ENCODE measurements at regions not wholly inside any gene's neighbourhood (a gene's known extent, or its start where the extent isn't known, plus 50 kb on each side); places are given as distances from the start of the nearest gene placed in this dataset.
"Not testable (repeated sequence)": the region's sequence is repeated elsewhere in the genome, so short reads cannot be mapped to it uniquely, and the experiment has no call there.

DNA sequence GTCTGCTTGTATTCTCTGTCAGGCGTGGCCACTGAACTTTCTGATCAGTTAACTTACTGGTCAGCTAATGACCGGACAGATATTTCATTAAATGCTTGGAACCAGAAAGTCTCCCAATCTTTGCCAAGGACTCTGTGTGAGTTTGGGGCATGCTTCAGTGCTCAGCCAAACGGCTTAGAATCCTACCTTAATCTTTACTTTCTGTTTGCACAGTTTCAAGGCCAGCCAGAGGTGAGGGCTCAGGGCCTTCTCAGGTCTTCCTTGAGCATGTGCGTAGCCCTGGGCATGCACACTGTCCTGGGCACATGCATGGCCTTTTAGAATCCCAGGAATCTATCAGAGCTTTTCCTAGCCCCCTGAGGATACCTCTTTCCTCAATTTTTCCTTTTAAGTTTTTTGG is 230.1 kb downstream of the RAB11FIP4 start:
- Histone ChIP-seq H3K4me3 (no peak overlapping the region), H3K27me3 (no peaks in the 10 kb centered on the region), H3K9me3 (replicated peaks) (peaks cover 6% of the 10 kb centered on the region), H3K27ac (no peak overlapping the region), H3K36me3 (no peaks in the 10 kb centered on the region), H3K4me1 (no peaks in the 10 kb centered on the region)
- DNase-seq: no peak

DNA sequence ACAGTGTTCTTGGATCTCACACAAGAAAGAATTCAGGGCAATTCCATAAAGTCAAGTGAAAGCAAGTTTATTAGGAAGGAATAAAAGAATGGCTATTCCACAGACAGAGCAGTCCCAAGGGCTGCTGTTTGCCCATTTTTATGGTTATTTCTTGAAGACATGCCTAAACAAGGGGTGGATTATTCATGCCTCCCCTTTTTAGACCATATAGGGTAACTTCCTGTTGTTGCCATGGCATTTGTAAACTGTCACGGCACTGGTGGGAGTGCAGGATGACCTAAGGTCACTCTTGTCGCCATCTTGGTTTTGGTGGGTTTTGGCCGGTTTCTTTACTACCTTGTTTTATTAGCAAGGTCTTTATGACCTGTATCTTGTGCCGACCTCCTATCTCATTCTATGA is 219.6 kb downstream of the RAB11FIP4 start:
- H3K9me3 ChIP-seq (replicated peaks); H3K27me3 ChIP-seq; DNase-seq; H3K4me3 ChIP-seq; H3K36me3 ChIP-seq; H3K27ac ChIP-seq; H3K4me1 ChIP-seq: not testable (repeated sequence)

DNA sequence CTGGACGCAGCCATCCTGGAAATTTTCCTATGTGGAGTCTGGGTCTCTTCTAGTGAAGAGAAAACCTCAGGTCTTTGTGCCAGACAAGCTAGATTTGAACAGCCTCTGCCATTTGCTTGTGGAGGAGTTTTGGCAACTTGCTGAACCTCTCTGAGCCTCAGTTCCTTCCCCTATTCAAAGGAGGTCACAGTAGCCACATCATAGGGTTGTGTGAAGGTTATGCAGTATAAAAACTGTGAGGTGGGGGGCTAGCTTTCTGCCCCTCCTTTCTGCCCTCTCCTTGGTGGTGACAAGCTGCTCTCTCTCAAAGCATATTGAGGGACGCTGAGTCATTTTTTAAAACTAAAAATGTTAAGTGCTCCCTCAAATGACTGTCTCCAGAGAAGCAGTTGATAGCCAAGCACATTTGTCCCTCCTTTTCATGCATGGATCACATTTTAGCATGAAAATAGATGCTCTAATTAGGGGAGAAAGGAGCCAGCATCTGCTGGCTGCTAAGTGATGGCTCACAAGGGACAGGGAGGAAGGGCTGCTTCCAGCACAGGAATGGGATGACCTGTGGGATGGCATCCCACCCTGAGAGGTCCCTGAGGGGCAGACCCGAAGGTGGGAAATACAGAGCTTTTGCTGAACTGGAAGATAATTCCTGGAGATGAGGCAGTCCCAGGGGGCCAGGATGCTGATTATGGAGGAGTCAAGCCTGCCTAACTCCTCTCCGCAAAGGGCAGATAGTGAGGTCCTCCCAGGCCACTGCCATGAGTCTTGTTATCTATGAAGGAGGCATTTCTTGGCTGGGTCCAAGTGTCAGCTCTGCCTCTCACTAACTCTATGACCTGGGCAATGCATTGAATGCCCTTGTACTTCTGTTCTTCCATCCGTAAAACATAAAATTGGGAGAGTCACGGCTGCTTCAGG is 218.8 kb downstream of the RAB11FIP4 start:
- H3K27me3 ChIP-seq: no peaks in the 10 kb centered on the region
- no peaks in the 10 kb centered on the region for H3K4me1 ChIP-seq
- no peak overlapping the region for H3K27ac ChIP-seq
- no peaks in the 10 kb centered on the region for H3K36me3 ChIP-seq
- no peak for DNase-seq
- no peak overlapping the region for H3K4me3 ChIP-seq
- no peaks in the 10 kb centered on the region for H3K9me3 ChIP-seq (replicated peaks)

DNA sequence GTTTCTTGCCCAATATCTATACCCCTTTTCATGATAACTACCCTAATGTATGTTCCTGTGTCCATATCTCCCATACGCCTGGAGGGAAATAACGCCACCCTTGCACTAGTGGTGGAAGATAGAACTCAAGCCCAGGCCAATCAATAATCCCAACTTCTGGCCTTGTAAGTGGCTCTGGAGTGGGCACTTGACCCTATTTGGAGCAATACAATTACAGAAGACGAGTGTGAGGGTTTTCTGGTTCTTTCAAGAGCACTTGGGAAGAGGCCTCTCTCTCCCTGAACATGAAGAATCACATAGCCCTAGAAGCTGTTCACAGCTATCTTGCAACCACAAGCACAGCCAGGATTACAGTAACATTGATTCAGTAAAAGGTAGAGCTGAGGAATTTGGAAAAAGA is 217.9 kb downstream of the RAB11FIP4 start:
- H3K36me3 ChIP-seq: no peaks in the 10 kb centered on the region
- DNase-seq: no peak
- no peaks in the 10 kb centered on the region for H3K4me1 ChIP-seq
- H3K27ac ChIP-seq: no peak overlapping the region
- H3K9me3 ChIP-seq (replicated peaks): no peaks in the 10 kb centered on the region
- no peaks in the 10 kb centered on the region for H3K27me3 ChIP-seq
- H3K4me3 ChIP-seq: no peak overlapping the region

DNA sequence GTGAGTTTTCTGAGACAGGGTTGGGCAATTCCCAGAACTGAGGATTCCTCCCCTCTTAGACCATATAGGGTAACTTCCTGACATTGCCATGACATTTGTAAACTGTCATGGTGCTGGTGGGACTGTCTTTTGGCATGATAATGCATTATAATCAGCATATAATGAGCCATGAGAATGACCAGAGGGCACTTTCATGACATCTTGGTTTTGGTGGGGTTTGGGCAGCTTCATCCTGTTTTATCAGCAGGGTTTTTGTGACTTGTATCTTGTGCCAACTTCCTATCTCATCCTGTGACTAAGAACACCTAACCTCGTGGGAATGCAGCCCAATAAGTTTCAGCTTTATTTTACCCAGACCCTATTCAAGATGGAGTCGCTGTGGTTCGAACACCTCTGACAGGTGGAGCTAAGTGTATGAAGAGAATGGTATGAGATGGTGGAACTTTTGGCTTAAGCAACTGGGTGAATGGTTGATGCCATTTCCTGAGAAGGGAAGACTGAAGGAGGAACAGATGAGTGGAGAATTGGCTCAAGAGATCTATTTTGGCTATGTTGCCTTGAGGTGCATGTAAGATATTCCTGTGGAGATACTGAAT is 217.3 kb downstream of the RAB11FIP4 start:
- no peak for DNase-seq

DNA sequence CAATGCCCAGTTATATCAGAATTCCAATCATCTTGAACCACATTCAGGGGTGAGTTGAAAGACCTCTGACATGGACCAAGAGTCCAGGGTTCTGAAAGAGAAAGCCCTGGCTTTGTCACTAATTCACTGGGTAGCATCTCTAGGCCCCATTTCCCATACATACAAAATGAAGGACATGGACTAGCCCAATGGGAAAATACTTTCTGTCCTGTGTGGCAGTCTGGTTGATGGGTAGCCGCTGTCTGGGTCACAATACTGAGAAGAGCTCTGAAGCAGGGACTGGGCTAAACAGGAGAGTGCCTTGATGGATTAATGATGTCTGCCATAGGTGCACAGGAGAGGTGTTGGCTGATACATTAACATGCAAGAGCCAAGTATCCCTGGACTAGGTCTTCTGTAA is 214.3 kb downstream of the RAB11FIP4 start:
- H3K36me3 ChIP-seq: no peaks in the 10 kb centered on the region
- no peak overlapping the region for H3K27ac ChIP-seq
- no peaks in the 10 kb centered on the region; the same call in 1 of the 2 replicates for H3K27me3 ChIP-seq
- H3K9me3 ChIP-seq (replicated peaks): 0 out of 2 replicates have a peak, but pooled peaks cover 2% of the 10 kb centered on the region
- no peak overlapping the region for H3K4me3 ChIP-seq
- H3K4me1 ChIP-seq: no peaks in the 10 kb centered on the region
- no peak for DNase-seq

More for the DNA sequence above, 217.3 kb downstream of the RAB11FIP4 start:
- Histone ChIP-seq H3K27me3 (no peaks in the 10 kb centered on the region), H3K36me3 (no peaks in the 10 kb centered on the region), H3K4me1 (no peaks in the 10 kb centered on the region), H3K27ac (no peak overlapping the region), H3K9me3 (replicated peaks) (0 out of 2 replicates have a peak, but pooled peaks cover 2% of the 10 kb centered on the region), H3K4me3 (no peak overlapping the region)

DNA sequence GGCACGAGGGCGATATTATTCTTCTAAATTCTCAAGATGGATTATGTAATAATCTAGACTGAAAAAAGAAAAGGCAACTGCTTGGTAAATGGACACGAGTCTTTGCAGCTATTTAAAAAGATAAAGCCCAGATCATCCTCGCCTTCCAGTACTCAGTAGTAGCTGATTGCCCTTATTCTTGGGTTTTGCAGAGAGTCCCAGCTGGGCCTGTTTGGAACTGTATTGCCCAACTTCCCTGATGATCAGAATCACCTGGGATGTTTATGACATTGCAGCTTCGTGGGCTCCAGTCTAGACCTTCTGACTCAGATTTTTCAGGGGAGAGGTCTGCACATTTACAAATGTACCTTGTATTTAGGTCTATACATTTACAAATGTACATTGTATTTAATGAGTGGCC is 213.5 kb downstream of the RAB11FIP4 start:
- Histone ChIP-seq H3K4me1 (no peaks in the 10 kb centered on the region), H3K36me3 (no peaks in the 10 kb centered on the region), H3K27me3 (no peaks in the 10 kb centered on the region; the same call in 1 of the 2 replicates), H3K9me3 (replicated peaks) (0 out of 2 replicates have a peak, but pooled peaks cover 2% of the 10 kb centered on the region), H3K27ac (no peak overlapping the region), H3K4me3 (no peak overlapping the region)
- DNase-seq: no peak

DNA sequence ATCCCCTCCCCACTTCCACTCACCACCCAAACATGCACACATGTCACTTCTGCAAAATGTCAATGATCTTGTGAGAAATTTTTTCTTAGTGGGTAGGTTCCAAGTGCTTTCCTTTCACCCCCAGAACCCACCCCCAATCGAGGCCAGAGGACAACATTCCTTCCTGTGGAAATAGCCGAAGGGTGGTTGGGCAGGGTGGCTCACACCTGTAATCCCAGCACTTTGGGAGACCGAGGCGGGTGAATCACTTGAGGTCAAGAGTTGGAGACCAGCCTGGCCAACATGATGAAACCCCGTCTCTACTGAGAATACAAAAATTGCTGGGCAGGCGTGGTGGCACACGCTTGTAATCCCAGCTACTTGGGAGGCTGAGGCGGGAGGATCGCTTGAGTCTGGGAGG is 208.7 kb downstream of the RAB11FIP4 start:
- H3K9me3 ChIP-seq (replicated peaks); DNase-seq: not testable (repeated sequence)

DNA sequence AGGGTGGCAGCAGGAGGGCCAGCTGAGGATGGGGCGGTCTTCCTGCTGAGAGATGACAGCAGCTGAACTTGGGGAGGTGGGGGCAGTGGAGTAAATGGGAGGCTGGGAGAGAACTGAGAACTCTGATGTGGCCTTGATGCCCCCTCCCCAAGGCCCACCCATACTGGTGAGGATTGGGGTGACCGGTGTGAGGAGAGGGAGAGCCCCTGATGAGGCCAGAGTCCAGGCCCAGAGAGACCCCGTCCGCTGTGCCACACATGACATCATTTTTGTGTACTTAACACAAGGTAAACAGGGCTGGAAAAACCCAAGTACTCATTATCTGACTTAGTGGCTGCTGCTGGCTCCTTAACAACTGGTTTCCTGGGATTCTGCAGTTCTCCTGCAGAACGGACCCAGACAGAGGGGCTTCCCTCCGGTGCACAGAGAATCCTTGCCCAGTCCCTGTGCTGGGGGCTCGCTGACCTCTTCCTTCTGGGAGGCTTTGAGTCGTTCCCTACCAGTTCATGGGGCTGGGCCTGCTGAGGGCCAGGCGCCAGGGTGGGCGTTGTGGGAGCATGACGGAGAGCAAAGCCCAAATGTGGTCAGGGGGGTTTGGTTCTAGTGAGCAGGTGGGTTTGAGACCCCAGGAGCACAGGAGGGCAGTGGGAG is 207.6 kb downstream of the RAB11FIP4 start:
- Histone ChIP-seq H3K9me3 (replicated peaks) (0 out of 2 replicates have a peak, but pooled peaks cover 1% of the 10 kb centered on the region), H3K36me3 (no peaks in the 10 kb centered on the region), H3K4me1 (peaks cover 30% of the 10 kb centered on the region), H3K27ac (no peak overlapping the region), H3K4me3 (no peak overlapping the region), H3K27me3 (no peaks in the 10 kb centered on the region; the same call in 1 of the 2 replicates)
- no peak for DNase-seq

More for the DNA sequence above, 208.7 kb downstream of the RAB11FIP4 start:
- H3K36me3 ChIP-seq, H3K27me3 ChIP-seq, H3K27ac ChIP-seq, H3K4me3 ChIP-seq: not testable (repeated sequence)
- H3K4me1 ChIP-seq: peaks cover 23% of the 10 kb centered on the region

DNA sequence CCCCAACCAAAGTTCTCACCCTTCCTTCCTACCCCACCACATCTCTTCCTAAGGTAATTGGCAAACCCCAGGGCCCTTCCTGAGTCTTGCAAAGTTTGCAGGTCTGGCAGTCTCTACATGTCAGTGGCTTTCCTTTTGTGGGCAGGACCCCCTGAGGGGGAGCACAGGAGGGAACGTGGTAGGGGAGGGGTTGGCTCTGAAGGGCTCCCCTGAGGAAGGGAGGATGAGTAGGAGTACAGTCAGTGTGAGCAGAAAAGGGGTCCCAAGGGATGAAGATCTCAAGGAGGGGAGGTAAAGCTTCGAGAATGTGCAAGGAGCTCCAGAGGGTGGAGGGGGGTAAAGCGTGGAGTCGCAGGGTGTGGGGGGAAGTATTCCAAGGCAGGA is 206.9 kb downstream of the RAB11FIP4 start:
- Histone ChIP-seq H3K9me3 (replicated peaks) (no peaks in the 10 kb centered on the region), H3K27ac (no peak overlapping the region), H3K4me3 (no peak overlapping the region), H3K4me1 (peaks cover 35% of the 10 kb centered on the region), H3K36me3 (no peaks in the 10 kb centered on the region), H3K27me3 (no peaks in the 10 kb centered on the region; the same call in 1 of the 2 replicates)
- DNase-seq: no peak

DNA sequence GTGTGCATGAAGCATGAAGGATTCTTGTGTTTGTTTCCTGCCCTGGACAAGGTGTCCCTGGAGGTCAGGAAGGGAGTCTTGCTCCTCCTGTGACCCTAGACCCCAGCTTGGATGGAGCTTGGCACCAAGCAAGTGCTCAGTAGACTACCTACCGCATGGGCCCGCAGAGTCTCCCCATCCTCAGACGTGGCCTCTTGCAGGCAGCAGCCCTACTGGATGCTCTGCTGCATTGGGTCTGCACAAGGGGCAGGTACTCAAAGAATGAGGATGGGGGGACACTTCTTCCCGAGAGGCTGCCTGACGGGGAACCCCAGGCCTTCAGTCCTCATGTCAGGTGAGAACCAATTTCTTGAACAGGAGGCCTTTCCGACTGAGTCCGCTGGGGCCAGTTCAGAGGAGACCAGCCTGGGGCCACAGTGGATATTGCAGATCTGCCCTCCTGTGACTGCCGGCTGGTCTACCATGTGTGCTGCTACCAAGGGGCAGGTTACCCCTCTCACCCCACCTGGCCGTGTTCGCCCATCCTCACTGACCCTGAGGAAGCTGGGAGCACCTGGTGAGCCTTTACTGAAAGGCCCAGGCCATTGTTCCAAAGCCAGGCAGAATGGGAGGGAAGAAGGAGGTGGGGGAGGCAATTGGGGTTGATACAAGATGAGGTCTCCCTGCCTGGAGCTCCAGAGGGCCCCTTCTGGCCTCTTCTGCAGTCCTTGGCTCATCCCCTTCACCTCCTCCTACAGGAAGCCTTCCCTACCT is 206.3 kb downstream of the RAB11FIP4 start:
- Histone ChIP-seq H3K27me3 (no peaks in the 10 kb centered on the region), H3K27ac (no peak overlapping the region), H3K4me3 (no peak overlapping the region), H3K4me1 (peaks cover 36% of the 10 kb centered on the region), H3K9me3 (replicated peaks) (no peaks in the 10 kb centered on the region), H3K36me3 (no peaks in the 10 kb centered on the region)
- DNase-seq: no peak

DNA sequence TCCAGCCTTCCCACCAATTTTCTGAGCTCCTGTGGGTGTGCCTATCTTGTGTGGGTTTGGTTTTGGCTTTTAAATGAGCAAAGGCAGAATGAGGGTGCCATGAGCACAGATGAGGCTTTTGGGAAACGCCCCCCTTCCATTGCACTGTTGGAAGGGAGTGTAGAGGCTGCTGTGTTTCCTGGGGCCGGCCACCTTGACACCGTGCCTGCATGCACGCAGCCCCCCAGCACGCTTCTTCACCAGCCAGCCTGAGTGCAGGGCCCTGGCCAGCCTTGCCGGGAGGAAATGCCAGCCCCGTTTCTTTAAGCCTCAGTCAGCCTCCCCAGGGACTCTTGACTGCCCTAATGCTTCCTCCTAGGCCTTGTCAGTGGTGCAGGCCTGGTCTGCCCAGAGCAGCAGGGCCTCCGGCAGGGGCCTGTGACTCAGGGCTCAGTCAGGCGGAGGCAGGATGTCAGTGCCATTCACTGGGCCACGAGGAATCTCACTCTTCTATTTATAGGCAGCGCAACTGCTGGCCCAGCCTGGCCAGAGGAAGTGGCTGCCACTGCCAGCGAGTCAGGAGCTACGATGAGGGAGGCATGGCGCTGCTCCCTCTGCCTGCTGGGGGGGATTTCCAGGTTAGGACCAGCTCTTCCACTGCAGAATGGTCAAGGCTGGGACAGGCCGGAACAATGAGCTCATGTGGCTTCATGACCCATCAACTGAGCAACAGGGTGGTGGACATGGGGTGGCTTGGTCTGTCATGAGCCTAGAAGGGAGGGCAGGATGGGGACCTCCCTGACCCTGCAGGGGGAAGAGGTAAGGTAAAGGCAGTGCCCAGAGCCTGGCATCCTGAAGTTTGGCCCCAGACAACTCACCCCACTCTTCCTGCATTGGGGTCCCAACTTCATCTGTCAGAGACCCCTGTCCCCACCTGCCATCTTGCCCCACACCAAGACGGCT is 205.2 kb downstream of the RAB11FIP4 start:
- no peak overlapping the region for H3K4me3 ChIP-seq
- H3K27me3 ChIP-seq: no peaks in the 10 kb centered on the region
- peak overlapping the region; percentile 58 for H3K27ac ChIP-seq
- H3K36me3 ChIP-seq: no peaks in the 10 kb centered on the region
- H3K9me3 ChIP-seq (replicated peaks): 0 out of 2 replicates have a peak, but pooled peaks cover 4% of the 10 kb centered on the region
- peaks cover 36% of the 10 kb centered on the region for H3K4me1 ChIP-seq
- DNase-seq: peak; percentile 91 to 94

DNA sequence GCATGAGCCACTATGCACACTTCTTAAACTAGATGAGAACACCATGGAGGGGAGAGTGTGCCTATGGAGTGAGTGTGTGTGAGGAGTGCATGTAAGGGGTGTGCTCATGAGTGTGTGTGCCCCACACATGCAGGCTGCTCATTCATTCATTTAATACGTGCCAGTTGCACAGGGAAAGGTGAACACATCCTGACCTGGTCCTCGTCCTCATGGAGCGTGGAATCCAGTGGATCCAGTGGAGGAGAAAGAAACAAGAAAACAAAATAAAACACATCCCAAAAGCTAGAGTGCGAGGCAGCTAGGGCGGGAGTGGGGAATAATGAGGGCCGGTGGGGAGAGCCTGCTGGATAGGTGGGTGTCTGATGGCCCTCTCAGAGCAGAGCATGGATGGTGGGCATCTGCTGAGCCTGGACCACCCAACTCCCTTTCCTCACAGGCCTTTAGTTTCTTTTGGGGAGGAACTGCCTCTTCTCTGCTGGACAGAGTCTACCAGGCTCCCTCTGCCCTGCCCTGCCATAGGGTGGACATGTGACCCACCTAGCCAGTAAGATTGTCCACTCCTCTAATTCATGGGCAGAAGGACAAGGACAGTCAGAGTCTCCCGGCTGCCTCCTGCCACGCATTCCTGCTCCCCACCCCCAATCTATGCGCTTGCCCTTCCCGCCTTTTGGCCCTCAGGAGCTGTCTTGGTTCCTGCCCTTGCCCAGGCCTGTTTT is 204.3 kb downstream of the RAB11FIP4 start:
- Histone ChIP-seq H3K27me3 (no peaks in the 10 kb centered on the region), H3K4me3 (no peak overlapping the region), H3K27ac (peak overlapping the region; percentile 58), H3K36me3 (no peaks in the 10 kb centered on the region), H3K4me1 (peaks cover 36% of the 10 kb centered on the region), H3K9me3 (replicated peaks) (0 out of 2 replicates have a peak, but pooled peaks cover 4% of the 10 kb centered on the region)
- peak in 1 of 2 experiments; percentile 18 for DNase-seq

Measured in SJCRH30 (cell line).